H7 (cell line): ENCODE measurements at regions not wholly inside any gene's neighbourhood (a gene's known extent, or its start where the extent isn't known, plus 50 kb on each side); places are given as distances from the start of the nearest gene placed in this dataset.

ENCODE experiments used
- DNase-seq: peaks from one replicate; pipeline ENCODE4 v3.0.0; 2012
- H3K27me3 ChIP-seq: 2 replicates; pipeline ENCODE4 v1.6.0; 2011; ENCODE audit warnings: mild to moderate bottlenecking, low read length; ENCODE audit not compliant: control insufficient read depth, insufficient read depth
- H3K36me3 ChIP-seq: replicated peaks from 2 replicates; pipeline ENCODE4 v1.5.1; 2011; ENCODE audit warnings: low read length; ENCODE audit not compliant: control insufficient read depth, insufficient read depth
- H3K4me3 ChIP-seq: 2 replicates; pipeline ENCODE4 v1.5.1; 2011; ENCODE audit warnings: low read depth, mild to moderate bottlenecking, control low read depth, low read length, moderate library complexity; ENCODE audit not compliant: insufficient read depth

GRCh38 chr2:65802298-65802942, 370.0 kb upstream of the SPRED2 start:
- no peaks in the 10 kb centered on the region for H3K36me3 ChIP-seq
- DNase-seq = no peak
- H3K4me3 ChIP-seq = no peak overlapping the region
- no peaks in the 10 kb centered on the region for H3K27me3 ChIP-seq

GRCh38 chr2:65800998-65801397, 368.6 kb upstream of the SPRED2 start:
- DNase-seq = peak; percentile 41
- Histone ChIP-seq H3K27me3 (no peaks in the 10 kb centered on the region), H3K36me3 (no peaks in the 10 kb centered on the region), H3K4me3 (no peak overlapping the region)

- DNase-seq = no peak
- H3K27me3 ChIP-seq = no peaks in the 10 kb centered on the region
- no peak overlapping the region for H3K4me3 ChIP-seq
- H3K36me3 ChIP-seq = no peaks in the 10 kb centered on the region
These were observed 366.9 kb upstream of the SPRED2 start for GRCh38 chr2:65799141-65799854.

- Histone ChIP-seq H3K4me3 (no peak overlapping the region), H3K36me3 (no peaks in the 10 kb centered on the region), H3K27me3 (no peaks in the 10 kb centered on the region)
- no peak for DNase-seq
These were observed 366.2 kb upstream of the SPRED2 start for GRCh38 chr2:65798641-65799040.

DNA sequence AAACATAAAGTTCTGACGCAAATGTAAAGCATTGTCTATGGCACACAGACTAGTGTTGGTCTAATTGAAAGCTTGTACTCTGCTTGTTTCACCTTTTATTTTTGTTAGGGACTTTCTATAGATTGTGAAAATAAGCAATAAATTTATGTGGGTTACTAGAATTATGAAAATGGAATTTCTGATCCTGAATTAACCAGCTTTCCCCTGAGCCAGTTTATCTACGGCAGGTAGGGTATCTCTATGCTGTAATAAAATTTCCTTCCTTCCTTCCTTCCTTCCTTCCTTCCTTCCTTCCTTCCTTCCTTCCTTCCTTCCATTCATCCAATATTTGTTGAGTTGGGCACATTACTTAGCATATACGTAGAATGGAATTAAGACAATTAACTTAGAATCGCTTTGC, 362.6 kb upstream of the SPRED2 start:
- H3K4me3 ChIP-seq = no peak overlapping the region
- H3K36me3 ChIP-seq = no peaks in the 10 kb centered on the region
- no peak for DNase-seq
- no peaks in the 10 kb centered on the region for H3K27me3 ChIP-seq

GRCh38 chr2:65791404-65791975, 359.1 kb upstream of the SPRED2 start:
- no peaks in the 10 kb centered on the region for H3K27me3 ChIP-seq
- H3K4me3 ChIP-seq = no peak overlapping the region
- DNase-seq = no peak
- H3K36me3 ChIP-seq = no peaks in the 10 kb centered on the region

- no peaks in the 10 kb centered on the region for H3K36me3 ChIP-seq
- peak; percentile 54 for DNase-seq
- no peak overlapping the region for H3K4me3 ChIP-seq
- H3K27me3 ChIP-seq = no peaks in the 10 kb centered on the region
These were observed 358.2 kb upstream of the SPRED2 start for GRCh38 chr2:65790676-65790935.

GRCh38 chr2:65789923-65790675, 357.7 kb upstream of the SPRED2 start:
- no peaks in the 10 kb centered on the region for H3K27me3 ChIP-seq
- DNase-seq = no peak
- no peak overlapping the region for H3K4me3 ChIP-seq
- H3K36me3 ChIP-seq = no peaks in the 10 kb centered on the region

GRCh38 chr2:65788556-65788955, 356.2 kb upstream of the SPRED2 start:
- H3K27me3 ChIP-seq = no peaks in the 10 kb centered on the region
- H3K36me3 ChIP-seq = no peaks in the 10 kb centered on the region
- no peak for DNase-seq

DNA sequence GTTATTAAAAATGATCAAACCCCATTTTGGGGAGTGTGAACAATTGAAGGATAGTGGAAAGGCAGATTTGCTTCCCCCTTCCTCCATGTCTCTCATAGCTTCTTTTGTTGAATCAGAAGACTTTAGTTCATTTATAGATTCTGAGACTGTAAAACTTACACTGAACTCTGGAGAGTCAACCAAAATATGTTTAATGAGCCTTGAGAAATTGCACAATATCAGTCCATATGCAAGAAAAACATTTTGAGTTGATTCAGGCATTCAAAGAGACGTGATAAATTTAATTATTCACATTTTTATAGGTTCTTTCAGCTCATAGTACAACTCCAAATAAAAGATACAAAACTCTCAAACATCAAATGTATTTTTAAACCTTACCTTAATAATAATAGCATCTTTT, 354.4 kb upstream of the SPRED2 start:
- Histone ChIP-seq H3K4me3 (no peak overlapping the region), H3K27me3 (no peaks in the 10 kb centered on the region), H3K36me3 (no peaks in the 10 kb centered on the region)
- no peak for DNase-seq

More at GRCh38 chr2:65788556-65788955, 356.2 kb upstream of the SPRED2 start:
- no peak overlapping the region for H3K4me3 ChIP-seq

DNA sequence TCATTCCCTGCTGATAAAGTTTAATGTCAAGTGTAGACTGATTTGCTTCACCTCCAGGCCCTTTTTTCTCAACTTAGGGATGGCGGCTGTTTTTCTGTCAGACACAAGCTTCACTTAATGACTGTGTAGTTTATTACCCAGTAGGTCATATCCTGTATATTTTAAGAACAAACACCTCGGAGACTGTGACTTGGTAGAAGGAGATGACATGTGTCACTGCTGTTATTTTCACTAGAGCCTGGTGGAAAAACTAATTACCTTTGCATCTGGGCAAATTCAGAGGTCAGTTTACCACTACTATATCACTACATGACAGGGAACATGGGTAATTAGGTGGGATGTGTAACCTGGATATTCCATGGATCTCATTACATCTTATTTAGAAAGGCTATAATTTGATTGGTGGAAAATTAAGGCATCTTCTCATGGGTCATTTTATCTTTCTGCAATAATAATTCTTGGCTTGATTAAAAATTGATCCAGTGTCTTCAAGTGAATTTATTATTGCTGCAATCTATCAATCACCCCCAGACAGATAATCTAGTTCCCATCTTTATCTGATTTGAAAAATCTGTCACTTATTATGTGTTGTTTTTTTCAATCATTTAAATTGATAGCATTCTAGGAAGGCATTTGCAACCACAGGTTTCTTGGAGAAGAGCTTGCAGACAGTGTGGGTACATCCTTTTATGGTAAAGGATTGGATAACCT, 353.8 kb upstream of the SPRED2 start:
- H3K36me3 ChIP-seq = no peaks in the 10 kb centered on the region
- DNase-seq = no peak
- H3K27me3 ChIP-seq = no peaks in the 10 kb centered on the region
- H3K4me3 ChIP-seq = no peak overlapping the region

DNA sequence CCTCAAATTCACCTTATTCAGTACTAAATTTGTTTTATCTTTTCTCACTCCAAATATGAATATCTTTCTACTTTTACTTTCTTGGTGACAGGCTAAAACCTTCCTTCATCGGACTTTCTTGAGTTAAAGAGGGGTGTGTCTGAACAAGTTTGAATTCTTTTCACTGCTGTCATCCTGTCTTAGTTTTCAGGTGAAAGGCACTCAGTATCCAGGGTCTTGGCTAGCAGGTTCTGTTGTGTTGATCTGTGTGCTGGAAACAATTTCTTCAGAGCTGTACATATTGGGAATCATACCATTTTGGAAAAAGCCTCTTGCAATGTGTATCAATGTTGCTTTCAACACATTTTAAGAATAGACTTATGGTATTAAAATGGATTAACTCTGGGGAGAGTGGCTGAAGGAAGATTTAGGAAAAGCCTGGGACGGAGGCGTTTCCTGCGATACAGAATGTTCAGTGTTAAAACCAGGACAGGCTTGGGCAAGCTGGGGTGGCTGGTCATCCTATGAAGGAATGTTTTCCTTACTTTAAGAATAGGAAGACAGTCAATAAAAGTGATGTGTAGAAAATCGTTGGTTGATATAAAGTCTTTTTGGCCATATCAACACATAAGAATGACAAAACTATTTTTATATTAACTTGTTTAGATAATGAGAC, 350.7 kb upstream of the SPRED2 start:
- no peak for DNase-seq
- Histone ChIP-seq H3K27me3 (no peaks in the 10 kb centered on the region), H3K36me3 (no peaks in the 10 kb centered on the region), H3K4me3 (no peak overlapping the region)

DNA sequence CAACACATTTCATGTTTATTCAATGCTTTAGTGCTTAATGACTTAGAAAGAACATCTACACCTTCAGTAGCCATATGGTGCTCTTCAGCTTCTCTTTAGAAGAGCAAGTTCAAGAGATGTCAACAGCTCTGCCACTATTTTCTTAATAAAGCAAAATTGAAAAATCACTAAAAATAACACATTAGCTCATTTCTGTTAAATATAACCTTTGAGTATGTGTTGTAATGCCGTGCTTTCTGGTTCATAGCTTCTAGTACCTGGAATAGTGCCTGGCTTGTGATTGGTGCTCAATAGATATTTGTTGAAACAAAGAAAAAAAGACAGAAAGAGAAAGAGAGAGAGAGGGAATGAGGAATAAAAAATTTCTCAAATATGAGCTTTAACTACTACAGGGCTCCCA, 349.8 kb upstream of the SPRED2 start:
- no peaks in the 10 kb centered on the region for H3K36me3 ChIP-seq

DNA sequence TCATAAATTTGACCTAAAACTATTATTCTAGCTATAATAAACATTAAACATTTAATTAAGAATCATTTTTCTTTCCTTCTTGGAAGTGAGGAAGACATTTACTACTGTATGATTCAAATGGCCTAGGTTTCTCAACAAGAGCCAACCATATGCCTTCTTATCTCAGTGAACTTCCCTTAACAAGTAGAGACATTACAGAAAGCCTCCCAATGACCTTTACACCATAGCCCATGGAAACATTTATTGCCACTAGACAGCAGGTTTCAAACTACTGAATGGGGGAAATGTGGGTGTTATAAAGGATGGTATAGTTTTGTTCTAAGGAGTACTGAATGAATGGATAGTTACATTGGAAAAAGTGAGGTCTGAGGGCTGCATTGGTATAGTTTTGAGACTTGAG, 349.4 kb upstream of the SPRED2 start:
- H3K36me3 ChIP-seq = no peaks in the 10 kb centered on the region
- H3K4me3 ChIP-seq = no peak overlapping the region
- DNase-seq = no peak
- no peaks in the 10 kb centered on the region for H3K27me3 ChIP-seq

More for the DNA sequence above, 349.8 kb upstream of the SPRED2 start:
- DNase-seq = no peak
- Histone ChIP-seq H3K4me3 (no peak overlapping the region), H3K27me3 (no peaks in the 10 kb centered on the region)
